ENCODE measurements at regions not wholly inside any gene's neighbourhood (a gene's known extent, or its start where the extent isn't known, plus 50 kb on each side); places are given as distances from the start of the nearest gene placed in this dataset.

DNA sequence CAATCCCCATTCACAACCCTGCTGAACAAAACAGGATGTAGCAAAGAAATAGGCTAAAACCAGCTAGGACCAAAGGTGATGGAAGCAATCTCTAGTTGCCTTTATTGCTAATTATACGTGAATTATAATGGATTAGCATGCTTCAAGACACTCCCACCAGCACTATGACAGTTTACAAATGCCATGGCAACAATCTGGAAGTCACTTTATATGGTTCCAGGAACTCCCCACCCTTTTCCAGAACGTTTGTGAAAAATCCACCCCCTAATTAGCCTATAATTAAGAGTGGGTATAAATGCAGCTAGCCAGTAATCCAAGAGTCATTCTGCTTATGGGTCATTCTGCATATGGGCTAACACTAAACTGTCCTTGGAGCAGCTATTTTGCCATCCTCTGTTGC lies 328.7 kb downstream of the FLRT2 start:
- TF ChIP-seq, protein P1, sequence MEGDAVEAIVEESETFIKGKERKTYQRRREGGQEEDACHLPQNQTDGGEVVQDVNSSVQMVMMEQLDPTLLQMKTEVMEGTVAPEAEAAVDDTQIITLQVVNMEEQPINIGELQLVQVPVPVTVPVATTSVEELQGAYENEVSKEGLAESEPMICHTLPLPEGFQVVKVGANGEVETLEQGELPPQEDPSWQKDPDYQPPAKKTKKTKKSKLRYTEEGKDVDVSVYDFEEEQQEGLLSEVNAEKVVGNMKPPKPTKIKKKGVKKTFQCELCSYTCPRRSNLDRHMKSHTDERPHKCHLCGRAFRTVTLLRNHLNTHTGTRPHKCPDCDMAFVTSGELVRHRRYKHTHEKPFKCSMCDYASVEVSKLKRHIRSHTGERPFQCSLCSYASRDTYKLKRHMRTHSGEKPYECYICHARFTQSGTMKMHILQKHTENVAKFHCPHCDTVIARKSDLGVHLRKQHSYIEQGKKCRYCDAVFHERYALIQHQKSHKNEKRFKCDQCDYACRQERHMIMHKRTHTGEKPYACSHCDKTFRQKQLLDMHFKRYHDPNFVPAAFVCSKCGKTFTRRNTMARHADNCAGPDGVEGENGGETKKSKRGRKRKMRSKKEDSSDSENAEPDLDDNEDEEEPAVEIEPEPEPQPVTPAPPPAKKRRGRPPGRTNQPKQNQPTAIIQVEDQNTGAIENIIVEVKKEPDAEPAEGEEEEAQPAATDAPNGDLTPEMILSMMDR (conservative IDR thresholded peaks at IDR 0.05) = no peak
- TF ChIP-seq EZH2 (IDR thresholded peaks at IDR 0.05; ENCODE audit: low read depth) = no peak

All from PC-9 (cell line).